ENCODE measurements at regions not wholly inside any gene's neighbourhood (a gene's known extent, or its start where the extent isn't known, plus 50 kb on each side); places are given as distances from the start of the nearest gene placed in this dataset.

- TF ChIP-seq CHD7 (IDR thresholded peaks at IDR 0.05; ENCODE audit: low read depth, low read length) (no peak), ZNF668 (CRISPR knock-in tag; IDR thresholded peaks at IDR 0.05) (no peak), ARID1B (IDR thresholded peaks at IDR 0.05) (peak; percentile 71), CBFB (CRISPR knock-in tag; IDR thresholded peaks at IDR 0.05) (no peak), NCOA2 (IDR thresholded peaks at IDR 0.05; ENCODE audit: partially characterized antibody in 2 of 2) (no peak), ZNF143 (CRISPR knock-in tag; IDR thresholded peaks at IDR 0.05) (no peak), PHB (CRISPR knock-in tag; IDR thresholded peaks at IDR 0.05) (no peak), ARNT (IDR thresholded peaks at IDR 0.05) (no peak), MEIS2 (IDR thresholded peaks at IDR 0.05; ENCODE audit: partially characterized antibody) (no peak), NR2C2 (CRISPR knock-in tag; IDR thresholded peaks at IDR 0.05) (no peak), NR2C2 (tag; IDR thresholded peaks at IDR 0.05) (peak; percentile 47; the same call in 1 of the 2 replicates), RBM22 (IDR thresholded peaks at IDR 0.05; ENCODE audit: low read depth, low read length, poor library complexity, severe bottlenecking) (no peak), ZNF232 (CRISPR knock-in tag; IDR thresholded peaks at IDR 0.05) (no peak), BRD4 (IDR thresholded peaks at IDR 0.05) (no peak), ZNF79 (CRISPR knock-in tag; IDR thresholded peaks at IDR 0.05; ENCODE audit: low read depth) (no peak), E2F4 (CRISPR knock-in tag; IDR thresholded peaks at IDR 0.05; ENCODE audit: low read depth) (no peak)
Observed at GRCh38 chr6:106764353-106764980, 135.1 kb downstream of the QRSL1 start (continued).

Data from K562 (cell line).